Panc1 (cell line): ENCODE measurements at regions not wholly inside any gene's neighbourhood (a gene's known extent, or its start where the extent isn't known, plus 50 kb on each side); places are given as distances from the start of the nearest gene placed in this dataset.
A peak's percentile ranks its signal among the peaks of the same experiment; 100 is the strongest.

Experiments
- ATAC-seq: fragments of 200-7000 bp; cut with Tn5 transposase; 2 replicates; pipeline ENCODE4 v1.9.1; 2020; ENCODE audit warnings: mild to moderate bottlenecking, moderate library complexity
- BruUV-seq: library from RNA; stranded (reverse); fragments of 400-500 nt; replicated peaks from 2 replicates; lab custom pipeline; 2021; lab: Mats Ljungman, UMichigan
- CTCF ChIA-PET: fragments of 300-600 bp; sonication (Branson Sonifier 250); formaldehyde crosslinking; loops from one replicate; lab custom pipeline; 2022; ENCODE audit warnings: antibody characterized with exemption; lab: Charles Lee
- POLR2A ChIA-PET: fragments of 300-600 bp; sonication (Branson Sonifier 250); formaldehyde crosslinking; loops from one replicate; lab custom pipeline; 2022; ENCODE audit warnings: antibody characterized with exemption; lab: Charles Lee
- DNase-seq: peaks from one replicate; pipeline ENCODE4 v3.0.0-alpha.2; 2010; ENCODE audit warnings: low read depth, low spot score
- H3K27ac ChIP-seq: 2 replicates; pipeline ENCODE4 v1.5.1; 2011; ENCODE audit warnings: mild to moderate bottlenecking, low read length, inconsistent platforms
- H3K27me3 ChIP-seq: fragments of 200-500 bp; sonication (Bioruptor generic); 2 replicates; pipeline ENCODE4 v1.6.0; 2014; ENCODE audit warnings: low read length, inconsistent platforms; ENCODE audit not compliant: control insufficient read depth, insufficient read depth
- H3K36me3 ChIP-seq: fragments of 200-500 bp; sonication (Bioruptor generic); 2 replicates; pipeline ENCODE4 v1.5.1; 2014; ENCODE audit warnings: inconsistent platforms, mild to moderate bottlenecking, low read length, moderate library complexity; ENCODE audit not compliant: control insufficient read depth, insufficient read depth
- H3K4me1 ChIP-seq: 2 replicates; pipeline ENCODE4 v1.5.1; 2011; ENCODE audit warnings: inconsistent platforms, mild to moderate bottlenecking, low read length, moderate library complexity; ENCODE audit not compliant: control insufficient read depth, insufficient read depth
- H3K4me3 ChIP-seq, 2 experiments: 2 replicates each; pipeline ENCODE4 v1.5.1; 2011 to 2012; ENCODE audit warnings: low read depth in 2 of 2, low read length in 2 of 2, mild to moderate bottlenecking in 2 of 2, inconsistent platforms in 1 of 2, moderate library complexity in 1 of 2
- H3K9me3 ChIP-seq: fragments of 200-500 bp; sonication (Bioruptor generic); 2 replicates; pipeline ENCODE4 v1.5.1; 2014; ENCODE audit warnings: low read depth, mild to moderate bottlenecking, inconsistent platforms, low read length, moderate library complexity; ENCODE audit not compliant: control insufficient read depth, insufficient read depth
- CTCF ChIP-seq: fragments of 450-650 bp; IDR thresholded peaks from 2 replicates; pipeline ENCODE4 v1.5.1; 2017; ENCODE audit warnings: mild to moderate bottlenecking
- POLR2AphosphoS5 ChIP-seq: IDR thresholded peaks from 2 replicates; pipeline ENCODE4 v1.6.1; 2012; ENCODE audit warnings: mild to moderate bottlenecking, low read depth, low read length, moderate library complexity
- REST ChIP-seq, 2 experiments: IDR thresholded peaks; 2 replicates each; pipeline ENCODE4 v1.6.1; 2011 to 2012; ENCODE audit warnings: low read depth in 2 of 2, control low read depth in 1 of 2, low read length in 1 of 2, mild to moderate bottlenecking in 1 of 2, moderate library complexity in 1 of 2; ENCODE audit not compliant: insufficient read depth in 1 of 2
- SIN3A ChIP-seq: IDR thresholded peaks from 2 replicates; pipeline ENCODE4 v1.6.1; 2012; ENCODE audit warnings: low read depth, mild to moderate bottlenecking, low read length, moderate library complexity, borderline replicate concordance; ENCODE audit not compliant: insufficient read depth
- TCF7L2 ChIP-seq: IDR thresholded peaks from 2 replicates; pipeline ENCODE4 v1.6.1; 2011; ENCODE audit warnings: mild to moderate bottlenecking, low read depth, low read length, inconsistent platforms
- in situ Hi-C: cut with HindIII; loops from 2 replicates; pipeline ENCODE4 v1.10.0; 2016; ENCODE audit warnings: low sequenced_read_pairs, low pct_unique_long_range_greater_than_20kb
- intact Hi-C: fragments of 100-400 bp; cut with micrococcal nuclease; formaldehyde crosslinking; loops from one replicate; pipeline ENCODE4 v1.10.0; 2022; ENCODE audit not compliant: unreplicated experiment

GRCh38 chr6:139605350-139605749 lies 230.9 kb upstream of the CITED2 start:
- Histone ChIP-seq H3K9me3 (no peaks in the 10 kb centered on the region), H3K4me3 (no peak overlapping the region), H3K27ac (no peak overlapping the region), H3K4me1 (no peaks in the 10 kb centered on the region), H3K27me3 (no peaks in the 10 kb centered on the region), H3K36me3 (no peaks in the 10 kb centered on the region)
- no peak for DNase-seq
- CTCF ChIA-PET: no interaction called here
- POLR2A ChIA-PET: no interaction called here
- intact Hi-C loops (no loop called here), in situ Hi-C loops (no loop called here)
- TF ChIP-seq SIN3A (no peak), REST (IDR thresholded peaks at IDR 0.05; ENCODE audit: insufficient read depth in 1 of 2, low read depth in 2 of 2, low read length in 1 of 2) (no peak), POLR2AphosphoS5 (no peak), TCF7L2 (no peak)
- BruUV-seq: no TSS peak
- ATAC-seq: no peak

- Histone ChIP-seq H3K36me3 (no peaks in the 10 kb centered on the region), H3K4me3 (no peak overlapping the region), H3K27ac (no peak overlapping the region), H3K27me3 (no peaks in the 10 kb centered on the region), H3K9me3 (no peaks in the 10 kb centered on the region), H3K4me1 (no peaks in the 10 kb centered on the region)
- intact Hi-C loops: no loop called here
- POLR2A ChIA-PET: no interaction called here
- no peak for DNase-seq
- BruUV-seq: no TSS peak
- in situ Hi-C loops: no loop called here
- no peak for ATAC-seq
- CTCF ChIA-PET: no interaction called here
- TF ChIP-seq REST (IDR thresholded peaks at IDR 0.05; ENCODE audit: insufficient read depth in 1 of 2, low read depth in 2 of 2, low read length in 1 of 2) (no peak), POLR2AphosphoS5 (no peak), SIN3A (no peak), TCF7L2 (no peak)
These were observed 229.1 kb upstream of the CITED2 start for GRCh38 chr6:139603581-139603980.

- H3K4me1 ChIP-seq: peaks cover 7% of the 10 kb centered on the region
- H3K27me3 ChIP-seq: no peaks in the 10 kb centered on the region
- no peaks in the 10 kb centered on the region for H3K9me3 ChIP-seq
- intact Hi-C loops (no loop called here), in situ Hi-C loops (no loop called here)
- DNase-seq (no peak), ATAC-seq (no peak)
- ChIA-PET CTCF (no interaction called here), POLR2A (no interaction called here)
- H3K27ac ChIP-seq: peak overlapping the region; percentile 67; the same call in 1 of the 2 replicates
- no TSS peak for BruUV-seq
- H3K36me3 ChIP-seq: no peaks in the 10 kb centered on the region
- no peak overlapping the region for H3K4me3 ChIP-seq
- TF ChIP-seq TCF7L2 (no peak), SIN3A (no peak), CTCF (no peak), POLR2AphosphoS5 (no peak), REST (IDR thresholded peaks at IDR 0.05; ENCODE audit: insufficient read depth in 1 of 2, low read depth in 2 of 2, low read length in 1 of 2) (no peak)
These were observed 228.1 kb upstream of the CITED2 start for GRCh38 chr6:139602577-139602976.
